ENCODE measurements at regions not wholly inside any gene's neighbourhood (a gene's known extent, or its start where the extent isn't known, plus 50 kb on each side); places are given as distances from the start of the nearest gene placed in this dataset.

GRCh38 chr10:83706952-83707582 lies 432.2 kb upstream of the GHITM start:
- Histone ChIP-seq H3K9me2 (replicated peaks; ENCODE audit: low read length) (no peaks in the 10 kb centered on the region), H3K4me3 (ENCODE audit: low read length) (no peak overlapping the region), H3K27me3 (ENCODE audit: low read length) (no peaks in the 10 kb centered on the region), H4K20me1 (ENCODE audit: low read length) (no peaks in the 10 kb centered on the region), H3K79me2 (ENCODE audit: low read length) (no peaks in the 10 kb centered on the region), H3K9me3 (ENCODE audit: low read length) (0 out of 2 replicates have a peak, but pooled peaks cover 5% of the 10 kb centered on the region), H3K27ac (ENCODE audit: low read length) (no peak overlapping the region), H3F3A (ENCODE audit: low read length, unreplicated experiment) (no peaks in the 10 kb centered on the region), H3K4me2 (ENCODE audit: low read length) (no peak overlapping the region), H3K9ac (ENCODE audit: low read length) (no peak overlapping the region), H3K36me3 (ENCODE audit: low read depth, low read length) (no peaks in the 10 kb centered on the region), H2AFZ (ENCODE audit: low read length) (no peak overlapping the region), H3K4me1 (ENCODE audit: insufficient read depth, low read length) (no peaks in the 10 kb centered on the region)
- TF ChIP-seq CTCF (conservative IDR thresholded peaks at IDR 0.05; ENCODE audit: low read depth, low read length) (no peak), EZH2phosphoT487 (IDR thresholded peaks at IDR 0.05; ENCODE audit: borderline replicate concordance, low read length) (no peak), EZH2 (IDR thresholded peaks at IDR 0.05; ENCODE audit: low read length, unreplicated experiment) (no peak)
- POLR2A ChIA-PET (ENCODE audit: unreplicated experiment): no interaction called here
- intact Hi-C loops (cut with micrococcal nuclease): no loop called here
- no TSS peak for BruUV-seq (replicated peaks)
- ATAC-seq: no peak
- CTCF ChIA-PET: no interaction called here
- DNase-seq: no peak

- no peak overlapping the region for H3K4me3 ChIP-seq (ENCODE audit: low read length)
- ChIA-PET POLR2A (ENCODE audit: unreplicated experiment) (no interaction called here), CTCF (no interaction called here)
- no TSS peak for BruUV-seq (replicated peaks)
- H3K79me2 ChIP-seq (ENCODE audit: low read length): no peaks in the 10 kb centered on the region
- intact Hi-C loops (cut with micrococcal nuclease): no loop called here
- no peaks in the 10 kb centered on the region for H3K9me2 ChIP-seq (replicated peaks; ENCODE audit: low read length)
- no peaks in the 10 kb centered on the region for H3K9me3 ChIP-seq (ENCODE audit: low read length)
- no peak for TF ChIP-seq EZH2phosphoT487 (IDR thresholded peaks at IDR 0.05; ENCODE audit: borderline replicate concordance, low read length)
- no peak for TF ChIP-seq CTCF (conservative IDR thresholded peaks at IDR 0.05; ENCODE audit: low read depth, low read length)
- TF ChIP-seq EZH2 (IDR thresholded peaks at IDR 0.05; ENCODE audit: low read length, unreplicated experiment): no peak
- no peak for ATAC-seq
- H3K4me2 ChIP-seq (ENCODE audit: low read length): no peak overlapping the region
- no peak overlapping the region for H3K9ac ChIP-seq (ENCODE audit: low read length)
- H3K27me3 ChIP-seq (ENCODE audit: low read length): no peaks in the 10 kb centered on the region
- DNase-seq: no peak
- no peak overlapping the region for H3K27ac ChIP-seq (ENCODE audit: low read length)
- no peaks in the 10 kb centered on the region for H4K20me1 ChIP-seq (ENCODE audit: low read length)
- no peaks in the 10 kb centered on the region for H3K4me1 ChIP-seq (ENCODE audit: insufficient read depth, low read length)
- H2AFZ ChIP-seq (ENCODE audit: low read length): no peak overlapping the region
- H3K36me3 ChIP-seq (ENCODE audit: low read depth, low read length): no peaks in the 10 kb centered on the region
- H3F3A ChIP-seq (ENCODE audit: low read length, unreplicated experiment): no peaks in the 10 kb centered on the region
Observed at GRCh38 chr10:83713423-83713822, 425.9 kb upstream of the GHITM start.

GRCh38 chr10:83723080-83723479 lies 416.2 kb upstream of the GHITM start:
- ATAC-seq (no peak), DNase-seq (no peak)
- CTCF ChIA-PET: no interaction called here
- Histone ChIP-seq H3F3A (ENCODE audit: low read length, unreplicated experiment) (no peaks in the 10 kb centered on the region), H3K36me3 (ENCODE audit: low read depth, low read length) (no peaks in the 10 kb centered on the region), H3K27ac (ENCODE audit: low read length) (no peak overlapping the region), H3K79me2 (ENCODE audit: low read length) (no peaks in the 10 kb centered on the region), H3K9me2 (replicated peaks; ENCODE audit: low read length) (no peaks in the 10 kb centered on the region), H3K4me2 (ENCODE audit: low read length) (no peak overlapping the region), H3K9ac (ENCODE audit: low read length) (no peak overlapping the region), H3K27me3 (ENCODE audit: low read length) (no peaks in the 10 kb centered on the region), H3K9me3 (ENCODE audit: low read length) (no peaks in the 10 kb centered on the region), H2AFZ (ENCODE audit: low read length) (no peak overlapping the region), H4K20me1 (ENCODE audit: low read length) (no peaks in the 10 kb centered on the region), H3K4me3 (ENCODE audit: low read length) (no peak overlapping the region), H3K4me1 (ENCODE audit: insufficient read depth, low read length) (no peaks in the 10 kb centered on the region)
- TF ChIP-seq EZH2phosphoT487 (IDR thresholded peaks at IDR 0.05; ENCODE audit: borderline replicate concordance, low read length) (no peak), EZH2 (IDR thresholded peaks at IDR 0.05; ENCODE audit: low read length, unreplicated experiment) (no peak), CTCF (conservative IDR thresholded peaks at IDR 0.05; ENCODE audit: low read depth, low read length) (no peak)
- intact Hi-C loops (cut with micrococcal nuclease): no loop called here
- no TSS peak for BruUV-seq (replicated peaks)
- POLR2A ChIA-PET (ENCODE audit: unreplicated experiment): no interaction called here

All from PC-3 (cell line).